ENCODE measurements at regions not wholly inside any gene's neighbourhood (a gene's known extent, or its start where the extent isn't known, plus 50 kb on each side); places are given as distances from the start of the nearest gene placed in this dataset.

GRCh38 chr1:220451532-220451931 is 76.4 kb upstream of the MARK1 start:
- no peak overlapping the region for H3K14ac ChIP-seq (ENCODE audit: insufficient read length)
- no peak for FAIRE-seq
- H4K8ac ChIP-seq (ENCODE audit: extremely low read depth, insufficient read depth, low read length): no peak overlapping the region
- no peak overlapping the region for H3K18ac ChIP-seq (ENCODE audit: extremely low read depth, low read length)
- H3K79me2 ChIP-seq (ENCODE audit: control insufficient read depth in 1 of 2, insufficient read depth in 2 of 2, low read length in 2 of 2): no peaks in the 10 kb centered on the region
- peaks cover 0 to 3% (median 0%) of the 10 kb centered on the region in 4 experiments; a peak in 2 of 7 replicates for H3K4me1 ChIP-seq (replicated peaks in 1 of 4; ENCODE audit: control insufficient read depth in 3 of 4, insufficient read depth in 4 of 4, low read length in 3 of 4)
- H2BK20ac ChIP-seq (ENCODE audit: low read length): no peak overlapping the region
- POLR2A ChIA-PET (ENCODE audit: partially characterized antibody): no interaction called here
- H4K5ac ChIP-seq (ENCODE audit: insufficient read length, low read depth, low read length): no peak overlapping the region
- H3K4me3 ChIP-seq (ENCODE audit: extremely low read depth in 1 of 4, insufficient read depth in 2 of 4, low read depth in 3 of 4, low read length in 4 of 4): no peak overlapping the region
- H2AK5ac ChIP-seq (ENCODE audit: low read depth, low read length): no peak overlapping the region
- H2AFZ ChIP-seq (ENCODE audit: low read length): no peak overlapping the region
- H2BK5ac ChIP-seq (ENCODE audit: low read depth, low read length): no peak overlapping the region
- no peak overlapping the region for H2BK120ac ChIP-seq (replicated peaks; ENCODE audit: low read depth, low read length)
- H4K91ac ChIP-seq (replicated peaks; ENCODE audit: insufficient read length, low read length): no peak overlapping the region
- H3K4ac ChIP-seq (replicated peaks; ENCODE audit: insufficient read length, low read depth, low read length): no peak overlapping the region
- no peak overlapping the region for H3K27ac ChIP-seq (ENCODE audit: low read depth, low read length)
- TF ChIP-seq NANOG (IDR thresholded peaks at IDR 0.05; ENCODE audit: insufficient read depth, low read depth, low read length, poor library complexity, severe bottlenecking): no peak
- TF ChIP-seq GTF2F1 (IDR thresholded peaks at IDR 0.05; ENCODE audit: borderline replicate concordance, low read depth, low read length): no peak
- TF ChIP-seq ATF2 (IDR thresholded peaks at IDR 0.05; ENCODE audit: low read length): no peak
- DNase-seq (ENCODE audit: low read depth in 1 of 2, low spot score in 2 of 2): no peak
- H3K9ac ChIP-seq (replicated peaks in 1 of 4; ENCODE audit: extremely low read depth in 1 of 4, low read depth in 3 of 4, low read length in 3 of 4): no peak overlapping the region
- no peak overlapping the region for H3K56ac ChIP-seq (replicated peaks; ENCODE audit: insufficient read length, low read depth, low read length)
- no peaks in the 10 kb centered on the region for H4K20me1 ChIP-seq (replicated peaks in 1 of 2; ENCODE audit: control insufficient read depth in 1 of 2, insufficient read depth in 2 of 2, low read length in 2 of 2)
- H3K23me2 ChIP-seq (ENCODE audit: low read depth, low read length): no peaks in the 10 kb centered on the region
- no peaks in the 10 kb centered on the region for H3K36me3 ChIP-seq (ENCODE audit: control insufficient read depth in 2 of 4, insufficient read depth in 4 of 4, low read length in 3 of 4)
- no peaks in the 10 kb centered on the region for H3K9me3 ChIP-seq (ENCODE audit: insufficient read depth in 2 of 2, low read depth in 1 of 2, low read length in 1 of 2)
- H3K79me1 ChIP-seq (ENCODE audit: low read depth, low read length): no peaks in the 10 kb centered on the region
- H3K27me3 ChIP-seq (replicated peaks in 1 of 4; ENCODE audit: control insufficient read depth in 3 of 4, extremely low read depth in 1 of 4, insufficient read depth in 3 of 4, low read length in 3 of 4): no peaks in the 10 kb centered on the region
- no peak overlapping the region for H2BK12ac ChIP-seq (ENCODE audit: low read depth, low read length)
- no peak overlapping the region for H2BK15ac ChIP-seq (ENCODE audit: low read length)
- WGBS, 2 experiments (ENCODE audit: extremely low coverage in 1 of 2, insufficient coverage in 1 of 2, insufficient read length in 1 of 2, insufficient replicate concordance in 2 of 2, low coverage in 1 of 2, low lambda C conversion rate in 2 of 2, missing lambda C conversion rate in 1 of 2): 89% methylated on average over 4 of the region's 4 CpGs; no CpG with 5 or more reads in 1 of the 2 experiments
- H3K4me2 ChIP-seq (ENCODE audit: insufficient read depth in 1 of 2, low read depth in 2 of 2, low read length in 2 of 2): no peak overlapping the region
- CTCF ChIA-PET (ENCODE audit: partially characterized antibody): interaction anchor here (1.3 to 2.7 kb wide), 4 partner anchors 12 to 161 kb away, joined by 3 to 9 read pairs (median 5); no protein-coding TSS in a partner anchor
- no peak overlapping the region for H3K23ac ChIP-seq (ENCODE audit: insufficient read length)

Data from H1 (cell line).